Neural crest cell (in vitro differentiated cells): ENCODE measurements at regions not wholly inside any gene's neighbourhood (a gene's known extent, or its start where the extent isn't known, plus 50 kb on each side); places are given as distances from the start of the nearest gene placed in this dataset.

Source experiments
- DNase-seq: peaks from one replicate; pipeline ENCODE4 v3.0.0; 2021; ENCODE audit warnings: low read depth, mixed read lengths, low spot score
- H3K27ac Mint-ChIP-seq: one replicate; pipeline ENCODE4 v1.8.0; 2021; ENCODE audit warnings: mild to moderate bottlenecking, mixed read lengths; ENCODE audit not compliant: unreplicated experiment
- H3K27me3 Mint-ChIP-seq: 2 replicates; pipeline ENCODE4 v1.8.0; 2021; ENCODE audit warnings: low read depth, mild to moderate bottlenecking, mixed read lengths
- H3K36me3 Mint-ChIP-seq: 2 replicates; pipeline ENCODE4 v1.8.0; 2021; ENCODE audit warnings: low read depth, mild to moderate bottlenecking, mixed read lengths
- H3K4me1 Mint-ChIP-seq: 2 replicates; pipeline ENCODE4 v1.8.0; 2021; ENCODE audit warnings: mixed read lengths
- H3K4me3 Mint-ChIP-seq: one replicate; pipeline ENCODE4 v1.8.0; 2021; ENCODE audit warnings: mild to moderate bottlenecking, mixed read lengths
- H3K9me3 Mint-ChIP-seq: 2 replicates; pipeline ENCODE4 v1.8.0; 2021; ENCODE audit warnings: mixed read lengths
- CTCF ChIP-seq: fragments of 200-600 bp; sonication (generic); conservative IDR thresholded peaks from 2 replicates; pipeline ENCODE4 v1.5.0; 2021; ENCODE audit warnings: antibody characterized with exemption, mild to moderate bottlenecking

GRCh38 chr5:166977911-166978422 is 1313.5 kb upstream of the WWC1 start:
- TF ChIP-seq CTCF, result no peak
- Mint-ChIP-seq H3K36me3 (no peaks in the 10 kb centered on the region), H3K27me3 (no peaks in the 10 kb centered on the region), H3K4me3 (peak overlapping the region; percentile 92), H3K9me3 (no peaks in the 10 kb centered on the region), H3K4me1 (peaks cover 49% of the 10 kb centered on the region), H3K27ac (no peak overlapping the region)
- DNase-seq, result no peak

GRCh38 chr5:166979307-166979895 is 1312.0 kb upstream of the WWC1 start:
- no peaks in the 10 kb centered on the region for H3K36me3 Mint-ChIP-seq
- DNase-seq, result no peak
- no peak for TF ChIP-seq CTCF
- H3K27me3 Mint-ChIP-seq, result no peaks in the 10 kb centered on the region
- no peaks in the 10 kb centered on the region for H3K9me3 Mint-ChIP-seq
- peak overlapping the region; percentile 92 for H3K4me3 Mint-ChIP-seq
- peak overlapping the region; percentile 57 for H3K27ac Mint-ChIP-seq
- H3K4me1 Mint-ChIP-seq, result peaks cover 60% of the 10 kb centered on the region

GRCh38 chr5:166980666-166981065 is 1310.8 kb upstream of the WWC1 start:
- no peaks in the 10 kb centered on the region for H3K9me3 Mint-ChIP-seq
- H3K36me3 Mint-ChIP-seq, result no peaks in the 10 kb centered on the region
- H3K4me3 Mint-ChIP-seq, result peak overlapping the region; percentile 92
- no peak for DNase-seq
- peaks cover 57% of the 10 kb centered on the region for H3K4me1 Mint-ChIP-seq
- no peak for TF ChIP-seq CTCF
- no peaks in the 10 kb centered on the region for H3K27me3 Mint-ChIP-seq
- no peak overlapping the region for H3K27ac Mint-ChIP-seq

GRCh38 chr5:166982226-166982625 is 1309.2 kb upstream of the WWC1 start:
- TF ChIP-seq CTCF, result no peak
- Mint-ChIP-seq H3K27me3 (no peaks in the 10 kb centered on the region), H3K4me3 (peak overlapping the region; percentile 92), H3K27ac (no peak overlapping the region), H3K4me1 (peaks cover 54% of the 10 kb centered on the region), H3K36me3 (no peaks in the 10 kb centered on the region), H3K9me3 (no peaks in the 10 kb centered on the region)
- no peak for DNase-seq

GRCh38 chr5:166991601-166992000 is 1299.8 kb upstream of the WWC1 start:
- no peak for TF ChIP-seq CTCF
- no peak for DNase-seq
- Mint-ChIP-seq H3K27ac (no peak overlapping the region), H3K36me3 (peaks cover 2% of the 10 kb centered on the region), H3K9me3 (no peaks in the 10 kb centered on the region), H3K4me3 (no peak overlapping the region), H3K27me3 (no peaks in the 10 kb centered on the region), H3K4me1 (peaks cover 27% of the 10 kb centered on the region)
